ENCODE measurements at regions not wholly inside any gene's neighbourhood (a gene's known extent, or its start where the extent isn't known, plus 50 kb on each side); places are given as distances from the start of the nearest gene placed in this dataset.

DNA sequence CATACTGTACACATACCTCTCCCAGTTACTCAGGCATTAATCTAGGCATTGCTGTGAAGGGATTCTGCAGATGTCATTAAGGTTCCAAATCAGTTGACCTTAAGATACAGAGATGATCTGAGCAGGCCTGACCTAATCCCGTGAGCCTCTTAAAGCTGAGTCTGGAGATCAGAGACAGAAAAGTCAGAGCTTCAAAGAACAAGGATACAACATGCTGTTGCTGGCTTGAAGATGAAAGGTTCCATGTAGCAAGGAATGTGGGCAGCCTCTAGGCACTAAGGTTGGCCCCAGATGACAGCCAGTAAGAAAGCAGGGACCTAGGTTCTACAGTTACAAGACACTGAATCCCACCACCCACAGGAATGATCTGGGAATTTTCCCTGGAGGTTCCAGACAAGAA is 81.1 kb downstream of the MAP1LC3B2 start:
- H3K4me3 ChIP-seq: no peak overlapping the region
- WGBS, 2 donors (ENCODE audit: low coverage in 1 of 2): 50 to 83% methylated on average over 1 of the region's 1 CpG
- in situ Hi-C loops (cut with MboI; ENCODE audit: low pct_ligation_motif_present in 1 of 4, low pct_unique_long_range_greater_than_20kb in 1 of 4, low sequenced_read_pairs in 3 of 4) (no loop called here), intact Hi-C loops (cut with DNase I; ENCODE audit: low total_unique reads) (no loop called here)
- DNase-seq: no peak
- H3K4me1 ChIP-seq: peaks cover 0 to 18% (median 11%) of the 10 kb centered on the region in 4 donors
- no peak for TF ChIP-seq EP300 (IDR thresholded peaks at IDR 0.05; ENCODE audit: low read depth)
- TF ChIP-seq POLR2AphosphoS5 (IDR thresholded peaks at IDR 0.05): no peak
- TF ChIP-seq, protein P1, sequence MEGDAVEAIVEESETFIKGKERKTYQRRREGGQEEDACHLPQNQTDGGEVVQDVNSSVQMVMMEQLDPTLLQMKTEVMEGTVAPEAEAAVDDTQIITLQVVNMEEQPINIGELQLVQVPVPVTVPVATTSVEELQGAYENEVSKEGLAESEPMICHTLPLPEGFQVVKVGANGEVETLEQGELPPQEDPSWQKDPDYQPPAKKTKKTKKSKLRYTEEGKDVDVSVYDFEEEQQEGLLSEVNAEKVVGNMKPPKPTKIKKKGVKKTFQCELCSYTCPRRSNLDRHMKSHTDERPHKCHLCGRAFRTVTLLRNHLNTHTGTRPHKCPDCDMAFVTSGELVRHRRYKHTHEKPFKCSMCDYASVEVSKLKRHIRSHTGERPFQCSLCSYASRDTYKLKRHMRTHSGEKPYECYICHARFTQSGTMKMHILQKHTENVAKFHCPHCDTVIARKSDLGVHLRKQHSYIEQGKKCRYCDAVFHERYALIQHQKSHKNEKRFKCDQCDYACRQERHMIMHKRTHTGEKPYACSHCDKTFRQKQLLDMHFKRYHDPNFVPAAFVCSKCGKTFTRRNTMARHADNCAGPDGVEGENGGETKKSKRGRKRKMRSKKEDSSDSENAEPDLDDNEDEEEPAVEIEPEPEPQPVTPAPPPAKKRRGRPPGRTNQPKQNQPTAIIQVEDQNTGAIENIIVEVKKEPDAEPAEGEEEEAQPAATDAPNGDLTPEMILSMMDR (IDR thresholded peaks at IDR 0.05): no peak
- TF ChIP-seq POLR2A (IDR thresholded peaks at IDR 0.05): no peak
- no peaks in the 10 kb centered on the region for H3K36me3 ChIP-seq
- H3K27me3 ChIP-seq: no peaks in the 10 kb centered on the region
- H3K27ac ChIP-seq: no peak overlapping the region
- H3K9me3 ChIP-seq: no peaks in the 10 kb centered on the region

DNA sequence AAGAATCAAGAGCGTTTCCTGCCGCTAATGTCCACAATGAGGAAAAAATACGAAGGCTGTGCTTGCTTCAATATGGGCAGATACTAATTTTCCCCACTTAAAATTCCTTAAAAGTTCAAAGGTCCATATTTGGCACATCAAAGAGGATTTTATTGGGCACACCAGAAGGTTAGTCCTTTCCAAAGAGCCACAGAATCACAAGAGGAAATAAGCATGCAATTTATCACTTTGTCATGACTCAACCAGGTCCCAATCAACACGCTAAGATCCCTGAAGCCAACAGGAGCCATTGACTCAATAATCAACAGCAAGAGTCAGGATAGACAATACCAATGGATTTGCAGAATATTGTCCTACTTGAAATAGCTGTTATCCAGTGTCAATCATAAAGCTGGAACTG is 80.6 kb downstream of the MAP1LC3B2 start:
- intact Hi-C loops (cut with DNase I; ENCODE audit: low total_unique reads) (no loop called here), in situ Hi-C loops (cut with MboI; ENCODE audit: low pct_ligation_motif_present in 1 of 4, low pct_unique_long_range_greater_than_20kb in 1 of 4, low sequenced_read_pairs in 3 of 4) (no loop called here)
- Histone ChIP-seq H3K4me1 (peaks cover 0 to 18% (median 11%) of the 10 kb centered on the region in 4 donors), H3K4me3 (no peak overlapping the region), H3K27ac (peak overlapping the region in 1 of 4 donors; percentile 17), H3K27me3 (no peaks in the 10 kb centered on the region), H3K9me3 (no peaks in the 10 kb centered on the region), H3K36me3 (no peaks in the 10 kb centered on the region)
- TF ChIP-seq EP300 (IDR thresholded peaks at IDR 0.05; ENCODE audit: low read depth) (no peak), POLR2AphosphoS5 (IDR thresholded peaks at IDR 0.05) (no peak), POLR2A (IDR thresholded peaks at IDR 0.05) (no peak)
- TF ChIP-seq, protein P1 (IDR thresholded peaks at IDR 0.05): no peak
- 51 to 54% methylated on average over 3 to 4 of the region's 4 CpGs for WGBS, 2 donors (ENCODE audit: low coverage in 1 of 2)
- no peak for DNase-seq

DNA sequence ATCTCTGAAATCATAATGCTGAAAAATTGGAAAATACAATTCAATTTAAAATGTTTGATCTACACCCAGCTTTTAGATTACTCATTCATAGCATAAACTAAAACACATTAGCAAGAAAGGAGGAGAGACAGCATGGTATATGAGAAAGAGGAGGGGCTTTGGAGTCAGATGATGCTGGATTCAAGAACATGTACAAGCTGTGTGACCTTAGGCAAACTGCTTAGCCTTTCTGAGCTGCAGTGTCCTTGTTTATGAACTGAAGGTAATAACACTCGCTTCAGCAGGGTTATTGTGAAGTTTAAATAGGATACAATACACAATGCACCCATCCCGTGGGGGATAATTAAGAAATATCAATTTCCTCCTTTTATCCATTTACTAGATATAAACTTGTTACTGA is 79.2 kb downstream of the MAP1LC3B2 start:
- intact Hi-C loops (cut with DNase I; ENCODE audit: low total_unique reads) (no loop called here), in situ Hi-C loops (cut with MboI; ENCODE audit: low pct_ligation_motif_present in 1 of 4, low pct_unique_long_range_greater_than_20kb in 1 of 4, low sequenced_read_pairs in 3 of 4) (no loop called here)
- H3K4me3 ChIP-seq: no peak overlapping the region
- H3K9me3 ChIP-seq: no peaks in the 10 kb centered on the region
- 62% methylated on average over 2 of the region's 2 CpGs for WGBS, 2 donors (ENCODE audit: low coverage in 1 of 2)
- DNase-seq: no peak
- no peak overlapping the region for H3K27ac ChIP-seq
- no peak for TF ChIP-seq EP300 (IDR thresholded peaks at IDR 0.05; ENCODE audit: low read depth)
- no peak for TF ChIP-seq POLR2A (IDR thresholded peaks at IDR 0.05)
- TF ChIP-seq POLR2AphosphoS5 (IDR thresholded peaks at IDR 0.05): no peak
- TF ChIP-seq, protein P1 (IDR thresholded peaks at IDR 0.05): no peak
- peaks cover 0 to 18% (median 11%) of the 10 kb centered on the region in 4 donors for H3K4me1 ChIP-seq
- no peaks in the 10 kb centered on the region for H3K36me3 ChIP-seq
- H3K27me3 ChIP-seq: no peaks in the 10 kb centered on the region

DNA sequence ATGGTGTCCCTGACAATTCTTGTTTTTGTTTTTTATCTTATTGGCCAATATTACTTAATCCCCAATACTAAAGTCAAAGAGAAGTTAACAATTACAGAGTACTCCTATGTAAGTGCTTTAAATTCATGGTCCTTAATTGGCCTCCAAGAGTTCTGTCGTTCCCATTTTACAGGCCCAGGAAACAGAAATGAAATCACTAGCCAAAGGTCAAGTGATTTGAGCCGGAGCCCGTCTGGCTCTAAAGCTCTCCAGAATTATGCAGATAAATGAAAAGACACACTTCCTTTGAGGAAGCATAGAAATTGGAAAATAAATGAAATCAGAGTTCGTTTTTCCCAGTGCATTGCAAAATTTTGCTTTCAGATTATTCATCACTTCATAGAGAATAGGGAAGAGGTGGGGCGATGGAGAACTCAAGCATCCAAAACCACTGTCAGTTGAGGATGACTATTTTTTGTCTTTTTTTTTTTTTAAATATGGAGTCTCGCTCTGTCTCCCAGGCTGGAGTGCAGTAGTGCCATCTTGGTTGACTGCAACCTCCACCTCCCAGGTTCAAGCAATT is 78.5 kb downstream of the MAP1LC3B2 start:
- DNase-seq: no peak

More for the DNA sequence above, 78.5 kb downstream of the MAP1LC3B2 start:
- Histone ChIP-seq H3K27ac (peak overlapping the region in 1 of 4 donors; percentile 56), H3K36me3 (no peaks in the 10 kb centered on the region), H3K9me3 (no peaks in the 10 kb centered on the region), H3K27me3 (no peaks in the 10 kb centered on the region), H3K4me1 (peaks cover 0 to 18% (median 11%) of the 10 kb centered on the region in 4 donors), H3K4me3 (no peak overlapping the region)
- in situ Hi-C loops (cut with MboI; ENCODE audit: low pct_ligation_motif_present in 1 of 4, low pct_unique_long_range_greater_than_20kb in 1 of 4, low sequenced_read_pairs in 3 of 4): no loop called here
- intact Hi-C loops (cut with DNase I; ENCODE audit: low total_unique reads): no loop called here
- no peak for TF ChIP-seq EP300 (IDR thresholded peaks at IDR 0.05; ENCODE audit: low read depth)
- no peak for TF ChIP-seq POLR2A (IDR thresholded peaks at IDR 0.05)
- no peak for TF ChIP-seq POLR2AphosphoS5 (IDR thresholded peaks at IDR 0.05)
- TF ChIP-seq, protein P1 (IDR thresholded peaks at IDR 0.05): no peak
- WGBS, 2 donors (ENCODE audit: low coverage in 1 of 2): 40 to 49% methylated on average over 6 of the region's 6 CpGs
